H1 (cell line): ENCODE measurements at regions not wholly inside any gene's neighbourhood (a gene's known extent, or its start where the extent isn't known, plus 50 kb on each side); places are given as distances from the start of the nearest gene placed in this dataset.

Source experiments
- CTCF ChIA-PET: fragments of 300-600 bp; sonication (Branson Sonifier 250); formaldehyde crosslinking; loops from one replicate; lab custom pipeline; 2021; ENCODE audit not compliant: partially characterized antibody; lab: Charles Lee
- POLR2A ChIA-PET: fragments of 300-600 bp; sonication (Branson Sonifier 250); formaldehyde crosslinking; loops from one replicate; lab custom pipeline; 2021; ENCODE audit warnings: inconsistent platforms; ENCODE audit not compliant: partially characterized antibody; lab: Charles Lee
- DNase-seq, 2 experiments: peaks; one replicate each; pipeline versions ENCODE4 v3.0.0 to v3.0.0-alpha.2; 2010 to 2022; ENCODE audit warnings: low spot score in 2 of 2, low read depth in 1 of 2, mixed read lengths in 1 of 2
- FAIRE-seq: peaks from 2 replicates; lab custom pipeline; 2011; peaks lifted over from hg19 to GRCh38; lab: Jason Lieb, UNC
- H2AFZ ChIP-seq: 2 replicates; pipeline ENCODE4 v1.8.1; 2012; ENCODE audit warnings: low read length, inconsistent platforms
- H2AK5ac ChIP-seq: 2 replicates; pipeline ENCODE4 v1.6.1; 2013; ENCODE audit warnings: low read depth, low read length
- H2BK120ac ChIP-seq: replicated peaks from 2 replicates; pipeline ENCODE3; 2013; ENCODE audit warnings: low read depth, low read length, inconsistent platforms
- H2BK12ac ChIP-seq: 2 replicates; pipeline ENCODE4 v1.6.1; 2013; ENCODE audit warnings: low read depth, low read length
- H2BK15ac ChIP-seq: 2 replicates; pipeline ENCODE4 v1.6.1; 2013; ENCODE audit warnings: low read length
- H2BK20ac ChIP-seq: 2 replicates; pipeline ENCODE4 v1.6.1; 2013; ENCODE audit warnings: low read length
- H2BK5ac ChIP-seq: 2 replicates; pipeline ENCODE4 v1.6.1; 2013; ENCODE audit warnings: low read depth, low read length
- H3K14ac ChIP-seq: 2 replicates; pipeline ENCODE4 v1.6.1; 2013; ENCODE audit warnings: inconsistent platforms; ENCODE audit not compliant: insufficient read length
- H3K18ac ChIP-seq: 2 replicates; pipeline ENCODE4 v1.6.1; 2013; ENCODE audit warnings: low read length; ENCODE audit errors: extremely low read depth
- H3K23ac ChIP-seq: 2 replicates; pipeline ENCODE4 v1.6.1; 2013; ENCODE audit warnings: inconsistent platforms; ENCODE audit not compliant: insufficient read length
- H3K23me2 ChIP-seq: 2 replicates; pipeline ENCODE4 v1.6.1; 2013; ENCODE audit warnings: low read depth, low read length
- H3K27ac ChIP-seq: 2 replicates; pipeline ENCODE4 v1.6.1; 2011; ENCODE audit warnings: low read depth, low read length, inconsistent platforms
- H3K27me3 ChIP-seq, 4 experiments: replicated peaks in 1 of 4; 1 replicate in 1 of 4; 2 replicates in 3 of 4; pipeline versions ENCODE4 v1.6.1 to v1.8.1; 2011 to 2013; ENCODE audit warnings: low read length in 3 of 4, mild to moderate bottlenecking in 3 of 4, inconsistent platforms in 2 of 4, mixed read lengths in 2 of 4, moderate library complexity in 1 of 4; ENCODE audit not compliant: control insufficient read depth in 3 of 4, insufficient read depth in 3 of 4; ENCODE audit errors: extremely low read depth in 1 of 4
- H3K36me3 ChIP-seq, 4 experiments: 2 replicates each; pipeline versions ENCODE4 v1.6.1 to v1.8.1; 2011 to 2013; ENCODE audit warnings: mild to moderate bottlenecking in 4 of 4, low read length in 3 of 4, moderate library complexity in 2 of 4, control low read depth in 1 of 4, inconsistent platforms in 1 of 4; ENCODE audit not compliant: insufficient read depth in 4 of 4, control insufficient read depth in 2 of 4
- H3K4ac ChIP-seq: replicated peaks from 2 replicates; pipeline ENCODE3; 2013; ENCODE audit warnings: low read length, low read depth, mixed read lengths, inconsistent platforms; ENCODE audit not compliant: insufficient read length
- H3K4me1 ChIP-seq, 4 experiments: replicated peaks in 1 of 4; 1 replicate in 1 of 4; 2 replicates in 3 of 4; pipeline versions ENCODE4 v1.6.1 to v1.8.1; 2011 to 2013; ENCODE audit warnings: low read length in 3 of 4, inconsistent platforms in 2 of 4, mixed read lengths in 1 of 4; ENCODE audit not compliant: insufficient read depth in 4 of 4, control insufficient read depth in 3 of 4
- H3K4me2 ChIP-seq, 2 experiments: 2 replicates each; pipeline versions ENCODE4 v1.6.1 to v1.8.1; 2011 to 2013; ENCODE audit warnings: low read depth in 2 of 2, low read length in 2 of 2, control low read depth in 1 of 2, inconsistent platforms in 1 of 2, mild to moderate bottlenecking in 1 of 2; ENCODE audit not compliant: insufficient read depth in 1 of 2
- H3K4me3 ChIP-seq, 4 experiments: fragments of 200-600, 300-600 bp in 1 of 4; sonication (generic), shearing (Covaris generic), sonication (Bioruptor Twin) in 1 of 4; 2 replicates each; pipeline versions ENCODE4 v1.5.1 to v1.8.1; 2011 to 2016; ENCODE audit warnings: low read length in 4 of 4, low read depth in 3 of 4, control low read depth in 2 of 4, inconsistent platforms in 2 of 4, mild to moderate bottlenecking in 2 of 4, mixed read lengths in 1 of 4, moderate library complexity in 1 of 4; ENCODE audit not compliant: insufficient read depth in 2 of 4; ENCODE audit errors: extremely low read depth in 1 of 4
- H3K56ac ChIP-seq: replicated peaks from 2 replicates; pipeline ENCODE3; 2013; ENCODE audit warnings: low read depth, mild to moderate bottlenecking, mixed read lengths, low read length, inconsistent platforms; ENCODE audit not compliant: insufficient read length
- H3K79me1 ChIP-seq: 2 replicates; pipeline ENCODE4 v1.6.1; 2013; ENCODE audit warnings: low read depth, low read length, control low read depth
- H3K79me2 ChIP-seq, 2 experiments: 2 replicates each; pipeline versions ENCODE4 v1.6.1 to v1.8.1; 2012 to 2013; ENCODE audit warnings: low read length in 2 of 2, mild to moderate bottlenecking in 2 of 2, inconsistent platforms in 1 of 2; ENCODE audit not compliant: insufficient read depth in 2 of 2, control insufficient read depth in 1 of 2
- H3K9ac ChIP-seq, 4 experiments: replicated peaks in 1 of 4; 1 replicate in 1 of 4; 2 replicates in 3 of 4; pipeline versions ENCODE4 v1.6.1 to v1.8.1; 2011 to 2013; ENCODE audit warnings: low read depth in 3 of 4, low read length in 3 of 4, control low read depth in 2 of 4, mild to moderate bottlenecking in 2 of 4, moderate library complexity in 2 of 4, inconsistent platforms in 1 of 4; ENCODE audit errors: extremely low read depth in 1 of 4
- H3K9me3 ChIP-seq, 2 experiments: 2 replicates each; pipeline versions ENCODE4 v1.6.1 to v1.8.1; 2012 to 2013; ENCODE audit warnings: mild to moderate bottlenecking in 2 of 2, moderate library complexity in 2 of 2, control low read depth in 1 of 2, inconsistent platforms in 1 of 2, low read depth in 1 of 2, low read length in 1 of 2, mixed read lengths in 1 of 2; ENCODE audit not compliant: insufficient read depth in 2 of 2
- H4K20me1 ChIP-seq, 2 experiments: replicated peaks in 1 of 2; 2 replicates each; pipeline versions ENCODE3 to v1.8.1; 2011 to 2013; ENCODE audit warnings: inconsistent platforms in 2 of 2, low read length in 2 of 2, mild to moderate bottlenecking in 1 of 2; ENCODE audit not compliant: insufficient read depth in 2 of 2, control insufficient read depth in 1 of 2
- H4K5ac ChIP-seq: 2 replicates; pipeline ENCODE4 v1.6.1; 2013; ENCODE audit warnings: low read length, low read depth, mixed read lengths, inconsistent platforms; ENCODE audit not compliant: insufficient read length
- H4K8ac ChIP-seq: 2 replicates; pipeline ENCODE4 v1.8.0; 2013; ENCODE audit warnings: mild to moderate bottlenecking, moderate library complexity, low read length, inconsistent platforms; ENCODE audit not compliant: insufficient read depth; ENCODE audit errors: extremely low read depth
- H4K91ac ChIP-seq: replicated peaks from 2 replicates; pipeline ENCODE3; 2013; ENCODE audit warnings: low read length, mixed read lengths, inconsistent platforms; ENCODE audit not compliant: insufficient read length
- CHD2 ChIP-seq: IDR thresholded peaks from 2 replicates; pipeline ENCODE4 v1.6.1; 2012; ENCODE audit warnings: low read length, improper control_type of control experiment
- POLR2AphosphoS5 ChIP-seq: IDR thresholded peaks from 2 replicates; pipeline ENCODE4 v1.6.1; 2011; ENCODE audit warnings: low read depth, low read length
- RAD21 ChIP-seq, 2 experiments: IDR thresholded peaks in 1 of 2; conservative IDR thresholded peaks in 1 of 2; 2 replicates each; pipeline ENCODE4 v1.6.1; 2011; ENCODE audit warnings: low read depth in 2 of 2, low read length in 2 of 2, improper control_type of control experiment in 1 of 2, inconsistent platforms in 1 of 2, mild to moderate bottlenecking in 1 of 2, moderate library complexity in 1 of 2
- RBBP5 ChIP-seq: IDR thresholded peaks from 2 replicates; pipeline ENCODE4 v1.7.1; 2012; ENCODE audit warnings: low read depth, mild to moderate bottlenecking, inconsistent platforms, low read length, moderate library complexity, borderline replicate concordance
- RFX5 ChIP-seq: IDR thresholded peaks from 2 replicates; pipeline ENCODE4 v1.6.1; 2011; ENCODE audit warnings: low read depth, low read length, improper control_type of control experiment, borderline replicate concordance
- SIRT6 ChIP-seq: IDR thresholded peaks from one replicate; pipeline ENCODE4 v1.7.1; 2012; ENCODE audit warnings: low read length, inconsistent platforms
- TAF1 ChIP-seq: IDR thresholded peaks from 2 replicates; pipeline ENCODE4 v1.6.1; 2011; ENCODE audit warnings: mild to moderate bottlenecking, low read depth, low read length
- YY1 ChIP-seq: IDR thresholded peaks from 2 replicates; pipeline ENCODE4 v1.6.1; 2011; ENCODE audit warnings: low read depth, mild to moderate bottlenecking, low read length
- ZNF274 ChIP-seq: IDR thresholded peaks from 2 replicates; pipeline ENCODE4 v1.7.0; 2012; ENCODE audit warnings: low read length, borderline replicate concordance; ENCODE audit errors: extremely low read depth
- WGBS, 2 experiments: shearing (Covaris generic) in 1 of 2; methylation state at CpG; one replicate each; pipeline versions ENCODE4 v1.1.6 to v1.1.7; 2013 to 2015; ENCODE audit warnings: low lambda C conversion rate in 2 of 2, mixed read lengths in 2 of 2, inconsistent platforms in 1 of 2, low coverage in 1 of 2, missing lambda C conversion rate in 1 of 2; ENCODE audit not compliant: insufficient replicate concordance in 2 of 2, insufficient coverage in 1 of 2, insufficient read length in 1 of 2; ENCODE audit errors: extremely low coverage in 1 of 2, missing lambda C conversion rate in 1 of 2; 5-methylcytosine and 5-hydroxymethylcytosine counted together
- TF ChIP-seq, protein P1 (sequence below), 3 experiments: IDR thresholded peaks; 1 replicate in 2 of 3; 2 replicates in 1 of 3; pipeline versions ENCODE4 v1.5.1 to v1.6.1; 2011; ENCODE audit warnings: low read length in 3 of 3, mild to moderate bottlenecking in 3 of 3, inconsistent platforms in 2 of 3, low read depth in 1 of 3, moderate library complexity in 1 of 3; ENCODE audit not compliant: insufficient read depth in 1 of 3; ENCODE audit errors: control extremely low read depth in 1 of 3
- TF ChIP-seq, protein P2 (sequence below): IDR thresholded peaks from 2 replicates; pipeline ENCODE4 v1.6.1; 2012; ENCODE audit warnings: low read length, inconsistent platforms

- no peak overlapping the region for H3K9ac ChIP-seq
- DNase-seq: no peak
- TF ChIP-seq, protein P1, sequence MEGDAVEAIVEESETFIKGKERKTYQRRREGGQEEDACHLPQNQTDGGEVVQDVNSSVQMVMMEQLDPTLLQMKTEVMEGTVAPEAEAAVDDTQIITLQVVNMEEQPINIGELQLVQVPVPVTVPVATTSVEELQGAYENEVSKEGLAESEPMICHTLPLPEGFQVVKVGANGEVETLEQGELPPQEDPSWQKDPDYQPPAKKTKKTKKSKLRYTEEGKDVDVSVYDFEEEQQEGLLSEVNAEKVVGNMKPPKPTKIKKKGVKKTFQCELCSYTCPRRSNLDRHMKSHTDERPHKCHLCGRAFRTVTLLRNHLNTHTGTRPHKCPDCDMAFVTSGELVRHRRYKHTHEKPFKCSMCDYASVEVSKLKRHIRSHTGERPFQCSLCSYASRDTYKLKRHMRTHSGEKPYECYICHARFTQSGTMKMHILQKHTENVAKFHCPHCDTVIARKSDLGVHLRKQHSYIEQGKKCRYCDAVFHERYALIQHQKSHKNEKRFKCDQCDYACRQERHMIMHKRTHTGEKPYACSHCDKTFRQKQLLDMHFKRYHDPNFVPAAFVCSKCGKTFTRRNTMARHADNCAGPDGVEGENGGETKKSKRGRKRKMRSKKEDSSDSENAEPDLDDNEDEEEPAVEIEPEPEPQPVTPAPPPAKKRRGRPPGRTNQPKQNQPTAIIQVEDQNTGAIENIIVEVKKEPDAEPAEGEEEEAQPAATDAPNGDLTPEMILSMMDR (IDR thresholded peaks at IDR 0.05; ENCODE audit: control extremely low read depth in 1 of 3, insufficient read depth in 1 of 3, low read depth in 1 of 3, low read length in 3 of 3): no peak
- TF ChIP-seq CHD2 (no peak), RAD21 (IDR thresholded peaks at IDR 0.05 in 1 of 2, conservative IDR thresholded peaks at IDR 0.05 in 1 of 2; ENCODE audit: low read depth in 2 of 2, low read length in 2 of 2) (no peak), ZNF274 (no peak), RBBP5 (no peak), SIRT6 (no peak), POLR2AphosphoS5 (no peak), TAF1 (no peak), YY1 (no peak), RFX5 (no peak)
- TF ChIP-seq, protein P2, sequence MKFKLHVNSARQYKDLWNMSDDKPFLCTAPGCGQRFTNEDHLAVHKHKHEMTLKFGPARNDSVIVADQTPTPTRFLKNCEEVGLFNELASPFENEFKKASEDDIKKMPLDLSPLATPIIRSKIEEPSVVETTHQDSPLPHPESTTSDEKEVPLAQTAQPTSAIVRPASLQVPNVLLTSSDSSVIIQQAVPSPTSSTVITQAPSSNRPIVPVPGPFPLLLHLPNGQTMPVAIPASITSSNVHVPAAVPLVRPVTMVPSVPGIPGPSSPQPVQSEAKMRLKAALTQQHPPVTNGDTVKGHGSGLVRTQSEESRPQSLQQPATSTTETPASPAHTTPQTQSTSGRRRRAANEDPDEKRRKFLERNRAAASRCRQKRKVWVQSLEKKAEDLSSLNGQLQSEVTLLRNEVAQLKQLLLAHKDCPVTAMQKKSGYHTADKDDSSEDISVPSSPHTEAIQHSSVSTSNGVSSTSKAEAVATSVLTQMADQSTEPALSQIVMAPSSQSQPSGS: no peak
Observed at GRCh38 chr13:64992314-64992713, 2237.8 kb downstream of the PCDH9 start.

More at GRCh38 chr13:64992314-64992713, 2237.8 kb downstream of the PCDH9 start:
- no peak overlapping the region for H2AFZ ChIP-seq
- no peaks in the 10 kb centered on the region for H3K9me3 ChIP-seq
- CTCF ChIA-PET: no interaction called here
- no peaks in the 10 kb centered on the region for H3K36me3 ChIP-seq
- no peak overlapping the region for H4K5ac ChIP-seq
- H2BK15ac ChIP-seq: no peak overlapping the region
- no peak overlapping the region for H3K4me2 ChIP-seq
- no peak overlapping the region for H3K14ac ChIP-seq
- no peaks in the 10 kb centered on the region for H3K27me3 ChIP-seq
- no peak overlapping the region for H2BK20ac ChIP-seq
- H4K8ac ChIP-seq: no peak overlapping the region
- H2BK5ac ChIP-seq: no peak overlapping the region
- H2BK120ac ChIP-seq: no peak overlapping the region
- FAIRE-seq: no peak
- no peak overlapping the region for H2BK12ac ChIP-seq
- H3K79me2 ChIP-seq: no peaks in the 10 kb centered on the region
- no peaks in the 10 kb centered on the region for H3K23me2 ChIP-seq
- no peaks in the 10 kb centered on the region for H4K20me1 ChIP-seq
- H2AK5ac ChIP-seq: no peak overlapping the region
- WGBS, 2 experiments: 47% methylated on average over 2 of the region's 2 CpGs; no CpG with 5 or more reads in 1 of the 2 experiments
- H4K91ac ChIP-seq: no peak overlapping the region
- no peaks in the 10 kb centered on the region for H3K4me1 ChIP-seq
- H3K56ac ChIP-seq: no peak overlapping the region
- no peak overlapping the region for H3K18ac ChIP-seq
- no peak overlapping the region for H3K4me3 ChIP-seq
- H3K79me1 ChIP-seq: no peaks in the 10 kb centered on the region
- POLR2A ChIA-PET: no interaction called here
- no peak overlapping the region for H3K27ac ChIP-seq
- H3K4ac ChIP-seq: no peak overlapping the region
- H3K23ac ChIP-seq: no peak overlapping the region
